ENCODE measurements at regions not wholly inside any gene's neighbourhood (a gene's known extent, or its start where the extent isn't known, plus 50 kb on each side); places are given as distances from the start of the nearest gene placed in this dataset.

DNA sequence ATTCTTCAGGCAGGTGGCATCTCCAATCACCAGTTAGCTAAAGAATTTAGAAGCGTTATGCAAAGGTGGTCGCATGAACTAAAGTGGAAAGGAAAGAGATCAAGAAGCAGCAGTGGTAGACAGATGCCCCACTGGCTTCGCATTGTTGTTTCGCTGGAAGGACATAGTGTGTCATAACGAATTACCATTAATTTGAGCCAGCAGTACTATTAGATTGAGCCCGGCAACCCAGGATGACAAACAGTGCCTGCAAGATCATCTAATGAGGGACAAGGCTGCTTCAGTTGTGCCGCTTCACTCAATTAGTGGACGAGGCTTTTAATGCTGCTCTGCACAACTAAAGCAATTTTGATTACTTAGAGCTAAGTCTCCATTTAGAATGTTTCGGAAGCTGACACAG is 274.5 kb upstream of the SOX5 start:
- Histone ChIP-seq H3K4me3 (replicated peaks; ENCODE audit: insufficient read depth, low read length) (no peak overlapping the region), H3K27ac (replicated peaks) (no peak overlapping the region), H3K27me3 (ENCODE audit: insufficient read depth, poor library complexity, severe bottlenecking) (no peaks in the 10 kb centered on the region)
- TF ChIP-seq GABPA (IDR thresholded peaks at IDR 0.05; ENCODE audit: low read depth) (no peak), POLR2AphosphoS5 (IDR thresholded peaks at IDR 0.05; ENCODE audit: low read depth) (no peak), CTCF (IDR thresholded peaks at IDR 0.05; ENCODE audit: insufficient read depth, low read length) (no peak)
- TF ChIP-seq, protein P1, sequence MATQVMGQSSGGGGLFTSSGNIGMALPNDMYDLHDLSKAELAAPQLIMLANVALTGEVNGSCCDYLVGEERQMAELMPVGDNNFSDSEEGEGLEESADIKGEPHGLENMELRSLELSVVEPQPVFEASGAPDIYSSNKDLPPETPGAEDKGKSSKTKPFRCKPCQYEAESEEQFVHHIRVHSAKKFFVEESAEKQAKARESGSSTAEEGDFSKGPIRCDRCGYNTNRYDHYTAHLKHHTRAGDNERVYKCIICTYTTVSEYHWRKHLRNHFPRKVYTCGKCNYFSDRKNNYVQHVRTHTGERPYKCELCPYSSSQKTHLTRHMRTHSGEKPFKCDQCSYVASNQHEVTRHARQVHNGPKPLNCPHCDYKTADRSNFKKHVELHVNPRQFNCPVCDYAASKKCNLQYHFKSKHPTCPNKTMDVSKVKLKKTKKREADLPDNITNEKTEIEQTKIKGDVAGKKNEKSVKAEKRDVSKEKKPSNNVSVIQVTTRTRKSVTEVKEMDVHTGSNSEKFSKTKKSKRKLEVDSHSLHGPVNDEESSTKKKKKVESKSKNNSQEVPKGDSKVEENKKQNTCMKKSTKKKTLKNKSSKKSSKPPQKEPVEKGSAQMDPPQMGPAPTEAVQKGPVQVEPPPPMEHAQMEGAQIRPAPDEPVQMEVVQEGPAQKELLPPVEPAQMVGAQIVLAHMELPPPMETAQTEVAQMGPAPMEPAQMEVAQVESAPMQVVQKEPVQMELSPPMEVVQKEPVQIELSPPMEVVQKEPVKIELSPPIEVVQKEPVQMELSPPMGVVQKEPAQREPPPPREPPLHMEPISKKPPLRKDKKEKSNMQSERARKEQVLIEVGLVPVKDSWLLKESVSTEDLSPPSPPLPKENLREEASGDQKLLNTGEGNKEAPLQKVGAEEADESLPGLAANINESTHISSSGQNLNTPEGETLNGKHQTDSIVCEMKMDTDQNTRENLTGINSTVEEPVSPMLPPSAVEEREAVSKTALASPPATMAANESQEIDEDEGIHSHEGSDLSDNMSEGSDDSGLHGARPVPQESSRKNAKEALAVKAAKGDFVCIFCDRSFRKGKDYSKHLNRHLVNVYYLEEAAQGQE (IDR thresholded peaks at IDR 0.05; ENCODE audit: insufficient replicate concordance, low read depth): no peak
- DNase-seq (ENCODE audit: low read depth in 1 of 2, low spot score in 1 of 2): no peak

GRCh38 chr12:24222968-24223367 is 273.5 kb upstream of the SOX5 start:
- no peak for DNase-seq (ENCODE audit: low read depth in 1 of 2, low spot score in 1 of 2)

DNA sequence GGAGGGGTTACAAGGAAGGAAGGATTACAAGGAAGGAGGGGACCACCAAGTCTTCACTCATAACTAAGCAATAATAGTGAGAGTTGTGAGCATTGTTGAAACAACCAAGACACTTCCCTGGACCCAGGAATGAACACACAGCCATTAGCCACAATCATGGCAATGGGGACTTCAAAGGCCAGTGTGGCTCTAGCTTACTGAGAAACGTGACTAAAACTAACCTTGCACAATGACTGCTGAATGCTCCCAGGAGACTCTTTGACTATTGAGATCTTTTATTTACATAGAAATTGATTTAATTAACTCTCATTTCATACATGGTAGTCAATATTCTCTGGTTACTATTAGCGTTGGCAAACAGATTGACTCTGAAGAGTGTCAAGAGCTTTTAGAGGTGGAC is 263.0 kb upstream of the SOX5 start:
- Histone ChIP-seq H3K4me3 (replicated peaks; ENCODE audit: insufficient read depth, low read length) (no peak overlapping the region), H3K27me3 (ENCODE audit: insufficient read depth, poor library complexity, severe bottlenecking) (no peaks in the 10 kb centered on the region), H3K27ac (replicated peaks) (no peak overlapping the region)
- TF ChIP-seq GABPA (IDR thresholded peaks at IDR 0.05; ENCODE audit: low read depth): no peak
- TF ChIP-seq POLR2AphosphoS5 (IDR thresholded peaks at IDR 0.05; ENCODE audit: low read depth): no peak
- no peak for TF ChIP-seq CTCF (IDR thresholded peaks at IDR 0.05; ENCODE audit: insufficient read depth, low read length)
- no peak for TF ChIP-seq SPI1 (IDR thresholded peaks at IDR 0.05; ENCODE audit: borderline replicate concordance, low read depth)
- TF ChIP-seq, protein P1 (IDR thresholded peaks at IDR 0.05; ENCODE audit: insufficient replicate concordance, low read depth): no peak
- DNase-seq (ENCODE audit: low read depth in 1 of 2, low spot score in 1 of 2): no peak

More at GRCh38 chr12:24222968-24223367, 273.5 kb upstream of the SOX5 start:
- Histone ChIP-seq H3K27me3 (ENCODE audit: insufficient read depth, poor library complexity, severe bottlenecking) (no peaks in the 10 kb centered on the region), H3K27ac (replicated peaks) (no peak overlapping the region), H3K4me3 (replicated peaks; ENCODE audit: insufficient read depth, low read length) (no peak overlapping the region)
- TF ChIP-seq SPI1 (IDR thresholded peaks at IDR 0.05; ENCODE audit: borderline replicate concordance, low read depth): peak; percentile 62; the same call in 1 of the 2 replicates
- TF ChIP-seq, protein P1 (IDR thresholded peaks at IDR 0.05; ENCODE audit: insufficient replicate concordance, low read depth): no peak
- TF ChIP-seq GABPA (IDR thresholded peaks at IDR 0.05; ENCODE audit: low read depth): no peak
- TF ChIP-seq POLR2AphosphoS5 (IDR thresholded peaks at IDR 0.05; ENCODE audit: low read depth): no peak
- TF ChIP-seq CTCF (IDR thresholded peaks at IDR 0.05; ENCODE audit: insufficient read depth, low read length): no peak
